IPS DF 19.7 (cell line): ENCODE measurements at regions not wholly inside any gene's neighbourhood (a gene's known extent, or its start where the extent isn't known, plus 50 kb on each side); places are given as distances from the start of the nearest gene placed in this dataset.

Experiments
- DNase-seq: peaks from one replicate; pipeline ENCODE4 v3.0.0-alpha.2; 2013; ENCODE audit warnings: low read depth, low spot score

DNA sequence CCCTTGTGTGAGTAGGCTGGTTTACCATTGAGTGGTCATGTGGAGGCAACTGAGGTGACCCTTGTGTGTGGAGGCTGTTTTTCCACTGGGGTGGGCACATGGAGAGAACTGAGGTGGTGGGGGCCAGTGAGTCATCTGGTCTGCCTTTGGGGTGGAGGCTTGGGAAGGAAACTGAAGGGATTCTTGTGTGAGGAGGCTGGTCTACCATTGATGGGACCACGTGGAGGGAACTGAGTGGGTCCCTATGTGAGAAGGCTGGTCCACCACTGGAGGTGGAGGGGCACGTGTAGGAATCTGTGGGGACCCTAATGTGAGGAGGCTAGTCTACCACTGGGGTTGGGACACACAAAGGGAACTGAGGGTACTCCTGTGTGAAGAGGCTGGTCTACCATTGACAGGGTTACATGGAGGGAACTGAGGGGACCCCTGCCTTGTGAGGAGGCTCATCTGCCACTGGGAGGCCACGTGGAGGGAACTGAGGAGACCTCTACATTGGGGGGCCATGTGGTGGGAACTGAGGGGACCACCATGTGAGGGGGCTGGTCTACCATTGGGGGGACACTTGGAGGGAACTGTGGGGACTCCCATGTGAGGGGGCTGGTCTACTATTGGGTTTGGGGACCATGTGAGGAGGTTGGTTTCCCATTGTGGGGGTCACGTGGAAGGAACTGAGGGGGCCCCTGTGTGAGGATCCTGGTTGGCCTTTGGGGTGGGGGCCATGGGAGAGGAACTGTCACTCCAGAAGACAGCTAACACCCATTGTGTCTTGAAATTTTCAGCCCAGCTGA, 164.5 kb downstream of the WNT7A start:
- no peak for DNase-seq

DNA sequence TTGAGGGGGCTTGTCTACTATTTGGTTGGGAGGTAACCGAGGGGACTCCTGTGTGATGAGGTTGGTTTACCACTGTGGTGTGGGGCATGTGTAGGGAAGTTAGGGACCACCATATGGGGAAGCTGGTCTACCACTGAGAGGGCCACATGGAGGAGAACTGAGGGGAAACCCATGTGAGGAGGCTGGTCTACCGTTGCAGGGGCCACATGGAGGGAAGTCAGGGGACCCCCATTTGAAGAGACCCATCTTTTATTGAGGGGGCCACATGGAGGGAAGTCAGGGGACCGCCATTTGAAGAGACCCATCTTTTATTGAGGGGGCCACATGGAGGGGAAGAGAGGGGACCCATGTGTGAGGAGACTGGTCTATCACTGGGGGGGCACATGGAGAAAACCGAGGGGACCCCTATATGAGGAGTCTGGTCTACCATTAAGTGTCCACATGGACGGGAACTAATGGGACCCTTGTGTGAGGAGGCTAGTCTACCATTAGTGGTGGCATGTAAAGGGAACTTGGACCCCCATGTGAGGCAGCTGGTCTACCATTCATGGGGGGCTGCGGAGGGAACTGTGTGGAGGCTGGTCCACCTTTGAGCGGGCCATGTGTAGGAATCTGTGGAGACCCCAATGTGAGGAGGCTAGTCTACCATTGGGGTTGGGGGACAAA, 165.5 kb downstream of the FBLN2 start:
- no peak for DNase-seq

DNA sequence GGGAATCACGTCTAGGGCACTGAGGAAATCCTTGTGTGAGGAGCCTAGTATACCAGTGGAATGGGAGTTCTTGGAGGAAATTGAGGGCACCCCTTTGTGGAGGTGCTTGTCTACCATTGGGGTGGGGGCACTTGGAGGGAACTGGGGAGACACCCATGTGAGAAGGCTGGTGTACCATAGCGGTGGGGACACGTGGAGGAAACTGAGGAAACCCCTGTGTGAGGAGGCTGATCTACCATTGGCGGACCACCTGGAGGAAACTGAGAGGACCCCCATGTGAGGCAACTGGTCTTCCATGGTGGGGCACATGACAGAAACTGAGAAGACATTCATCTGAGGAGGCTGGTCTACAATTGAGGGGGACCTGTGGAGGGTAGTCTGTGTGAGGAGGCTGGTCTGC, 164.5 kb downstream of the FBLN2 start:
- DNase-seq = no peak

DNA sequence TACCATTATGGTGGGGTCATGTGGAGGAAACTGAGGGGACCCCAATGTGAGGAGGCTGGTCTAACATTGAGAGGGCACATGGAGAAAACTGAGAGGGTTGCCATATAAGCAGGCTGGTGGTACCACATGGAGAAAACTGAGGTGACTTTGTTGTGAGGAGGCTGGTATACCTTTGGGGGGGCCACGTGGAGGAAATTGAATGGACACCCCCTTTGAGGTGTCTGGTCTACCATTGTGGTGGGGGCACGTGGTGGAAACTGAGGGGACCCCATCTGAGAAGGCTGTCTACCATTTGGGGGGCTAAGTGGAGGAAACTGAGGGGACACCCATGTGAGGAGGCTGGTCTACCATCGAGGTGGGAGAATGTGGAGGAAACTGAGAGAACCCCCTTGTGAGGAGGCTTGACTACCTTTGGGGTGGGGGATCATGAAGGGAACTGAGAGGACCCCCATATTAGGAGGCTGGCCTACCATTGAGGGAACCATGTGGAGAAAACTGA, 163.8 kb downstream of the FBLN2 start:
- no peak for DNase-seq

DNA sequence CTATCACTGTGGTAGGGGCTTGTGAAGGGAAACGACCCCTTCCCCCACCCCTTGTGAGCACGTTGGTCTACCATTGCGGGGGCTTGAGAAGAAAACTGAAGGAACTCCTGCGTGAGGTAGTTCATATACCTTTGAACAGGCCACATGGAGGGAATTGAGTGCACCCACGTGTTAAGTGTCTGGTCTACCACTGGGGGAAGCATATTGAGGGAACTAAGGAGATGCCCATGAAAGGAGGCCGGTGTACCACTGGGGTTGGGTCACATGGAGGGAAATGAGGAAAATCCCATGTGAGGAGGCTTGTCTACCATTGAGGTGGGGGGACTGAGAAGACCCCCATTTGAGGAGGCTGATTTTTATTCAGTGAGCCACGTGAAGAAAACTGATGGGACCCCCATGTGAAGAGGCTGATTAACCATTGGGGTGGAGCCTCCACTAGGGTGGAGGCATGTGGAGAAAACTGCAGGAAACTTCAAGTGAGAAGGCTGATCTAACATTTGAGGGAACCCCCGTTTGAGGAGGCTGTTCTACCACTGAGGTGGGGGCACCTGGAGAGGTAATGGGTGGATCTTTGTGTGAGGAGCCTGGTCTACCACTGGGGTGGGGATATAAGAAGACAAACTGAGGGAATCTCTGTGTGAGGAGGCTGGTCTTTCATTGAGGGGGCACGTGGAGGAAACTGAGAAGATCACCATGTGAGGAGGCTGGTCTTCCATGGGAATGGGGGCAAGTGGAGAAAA, 163.2 kb downstream of the FBLN2 start:
- DNase-seq = no peak

DNA sequence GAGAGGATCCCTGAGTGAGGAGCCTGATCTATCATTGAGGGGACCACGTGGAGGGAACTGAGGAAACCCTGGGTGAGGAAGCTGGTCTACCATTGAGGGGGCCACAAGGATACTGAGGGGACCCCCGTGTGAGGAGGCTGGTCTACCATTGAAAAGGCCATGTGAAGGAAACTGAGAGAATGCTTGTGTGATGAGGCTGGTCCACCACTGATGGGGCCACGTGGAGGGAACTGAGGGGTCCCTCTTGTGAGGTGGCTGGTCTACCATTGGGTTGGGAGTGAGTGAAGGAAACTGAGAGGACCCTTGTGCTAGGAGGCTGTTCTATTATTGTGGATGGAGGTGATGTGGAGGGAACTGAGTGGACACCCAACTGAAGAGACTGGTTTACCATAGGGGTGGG, 161.3 kb downstream of the FBLN2 start:
- DNase-seq = no peak

DNA sequence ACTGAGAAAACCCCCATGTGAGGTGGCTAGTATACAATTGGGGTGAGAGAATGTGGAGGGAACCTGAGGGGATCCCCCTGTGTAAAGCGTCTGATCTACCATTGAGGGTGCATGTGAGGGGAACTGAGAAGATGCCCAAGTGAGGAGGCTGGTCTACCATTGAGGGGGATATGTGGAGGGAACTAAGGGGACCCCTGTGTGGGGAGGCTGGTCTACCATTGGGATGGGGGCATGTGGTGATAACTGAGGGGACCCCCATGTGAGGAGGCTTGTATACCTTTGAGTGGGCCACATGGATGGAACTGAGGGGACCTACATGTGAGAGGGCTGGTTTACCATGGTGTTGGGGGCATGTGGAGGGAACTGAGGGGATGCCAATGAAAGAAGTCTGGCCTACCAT, 160.8 kb downstream of the FBLN2 start:
- no peak for DNase-seq

DNA sequence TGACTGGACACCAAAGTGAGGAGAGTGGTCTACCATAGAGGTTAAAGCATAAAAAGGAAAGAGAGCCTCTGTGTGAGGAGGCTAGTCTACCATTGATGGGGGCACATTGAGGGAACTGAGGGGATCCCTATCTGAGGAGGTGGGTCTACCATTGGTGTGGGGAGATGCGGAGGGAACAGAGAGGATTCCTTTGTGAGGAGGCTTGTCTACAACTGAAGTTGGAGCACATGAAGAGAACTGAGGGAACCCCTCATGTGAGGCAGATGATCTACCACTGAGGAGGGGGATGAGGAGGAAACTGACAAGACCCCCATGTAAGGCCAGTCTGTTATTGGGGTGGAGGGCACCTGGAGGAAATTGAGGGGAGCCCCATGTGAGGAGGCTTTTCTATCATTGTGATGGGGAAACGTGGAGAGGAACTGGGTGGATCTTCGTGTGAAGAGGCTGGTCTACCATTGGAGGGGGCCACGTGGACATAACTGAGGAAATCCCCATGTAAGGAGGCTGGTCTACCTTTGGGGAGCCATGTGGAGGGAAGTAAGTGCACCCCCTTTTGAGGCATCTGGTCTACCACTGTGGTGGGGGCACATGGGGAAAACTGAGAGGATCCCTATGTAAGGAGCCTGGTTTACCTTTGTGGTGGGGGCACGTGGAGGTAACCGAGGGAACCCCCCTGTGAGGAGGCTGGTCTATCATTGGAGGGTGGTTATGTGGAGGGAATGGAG, 160.1 kb downstream of the FBLN2 start:
- DNase-seq = no peak

DNA sequence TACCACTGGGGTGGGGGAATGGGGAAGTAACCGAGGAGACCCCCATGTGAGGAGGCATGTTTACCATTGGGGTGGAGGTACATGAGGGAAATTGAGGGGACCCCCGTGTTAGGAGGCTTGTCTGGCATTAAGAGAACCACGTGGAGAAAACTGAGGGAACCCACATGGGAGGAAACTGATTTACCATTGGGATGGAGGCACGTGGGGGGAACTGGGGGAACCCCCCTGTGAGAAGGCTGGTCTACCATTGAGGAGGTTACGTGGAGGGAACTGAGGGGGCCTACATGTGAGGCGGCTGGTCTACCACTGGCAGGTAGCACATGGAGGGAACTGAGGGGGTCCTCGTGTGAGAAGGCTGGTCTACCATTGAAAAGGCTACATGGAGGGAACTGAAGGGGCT, 159.4 kb downstream of the FBLN2 start:
- DNase-seq = no peak

DNA sequence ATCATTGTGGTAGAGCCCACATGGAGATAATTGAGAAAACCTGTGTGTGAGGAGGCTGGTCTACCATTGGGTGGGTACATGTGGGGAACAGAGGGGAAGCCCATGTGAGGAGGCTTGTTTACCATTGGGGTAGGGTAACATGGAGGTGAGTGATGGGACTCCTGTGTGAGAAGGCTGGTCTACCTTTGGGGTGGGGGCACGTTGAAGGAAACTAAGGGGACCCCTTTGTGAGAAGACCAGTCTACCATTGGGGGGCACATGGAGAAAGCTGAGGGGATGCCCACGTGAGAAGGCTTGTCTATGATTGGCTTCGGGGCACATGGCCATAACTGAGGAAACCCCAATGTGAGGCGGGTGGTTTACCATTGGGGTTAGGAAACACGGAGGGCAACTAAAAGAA, 158.5 kb downstream of the FBLN2 start:
- no peak for DNase-seq

DNA sequence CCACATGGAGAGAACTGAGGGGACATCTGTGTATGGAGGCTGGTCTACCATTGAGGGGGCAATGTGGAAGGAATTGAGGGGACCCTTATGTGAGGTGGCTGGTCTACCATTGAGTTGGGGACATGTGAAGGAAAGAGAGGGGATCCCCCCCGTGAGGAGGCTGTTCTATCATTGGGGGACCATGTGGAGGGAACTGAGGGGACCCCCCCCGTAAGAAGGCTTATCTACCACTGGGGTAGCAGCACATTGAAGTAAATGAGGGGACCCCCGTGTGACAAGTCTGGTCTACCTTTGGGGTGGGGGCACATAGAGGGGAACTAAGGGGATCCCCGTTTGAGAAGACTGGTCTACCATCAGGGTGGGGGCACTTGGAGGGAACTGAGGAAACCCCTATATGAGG, 158.0 kb downstream of the FBLN2 start:
- DNase-seq = no peak

DNA sequence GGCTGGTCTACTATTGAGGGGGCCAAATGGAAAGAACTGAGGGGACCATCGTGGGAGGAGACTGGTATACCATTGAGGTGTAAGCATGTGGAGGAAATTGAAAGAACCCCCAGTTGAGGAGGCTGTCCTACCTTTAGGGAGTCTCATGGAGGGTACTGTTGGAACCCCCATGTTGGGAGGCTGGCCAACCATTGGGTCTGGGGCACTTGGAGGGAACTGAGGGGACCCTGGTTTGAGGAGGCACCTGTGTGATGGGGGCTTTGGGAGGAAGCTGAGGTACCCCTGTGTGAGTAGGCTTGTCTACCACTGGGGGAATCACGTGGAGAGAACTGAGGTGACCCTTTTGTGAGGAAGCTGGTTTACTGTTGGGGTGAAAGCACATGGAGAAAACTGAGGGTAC, 157.5 kb downstream of the FBLN2 start:
- DNase-seq = no peak

DNA sequence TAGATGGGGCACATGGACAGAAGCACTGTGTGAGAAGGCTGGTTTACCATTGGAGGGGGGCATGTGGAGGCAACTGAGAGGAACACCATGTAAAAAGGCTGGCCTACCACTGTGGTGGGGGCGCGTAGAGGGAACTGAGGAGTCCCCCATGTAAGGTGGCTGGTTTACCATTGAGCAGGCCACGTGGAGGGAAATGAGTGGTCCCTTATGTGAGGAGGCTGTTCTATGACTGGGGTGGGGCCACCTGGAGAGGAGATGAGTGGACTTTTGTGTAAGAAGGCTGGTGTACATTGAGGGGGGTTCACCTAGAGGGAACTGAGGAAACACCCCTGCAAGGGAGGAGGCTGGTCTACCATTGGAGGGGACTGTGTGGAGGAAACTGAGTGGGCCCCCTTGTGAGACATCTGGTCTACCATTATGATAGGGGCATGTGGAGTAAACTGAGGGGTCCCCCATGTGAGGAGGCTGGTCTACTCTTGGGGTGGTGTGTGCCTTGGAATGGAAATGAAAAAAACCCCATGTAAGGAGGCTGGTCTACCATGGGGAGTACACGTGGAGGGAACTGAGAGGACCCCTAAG, 156.9 kb downstream of the FBLN2 start:
- no peak for DNase-seq

DNA sequence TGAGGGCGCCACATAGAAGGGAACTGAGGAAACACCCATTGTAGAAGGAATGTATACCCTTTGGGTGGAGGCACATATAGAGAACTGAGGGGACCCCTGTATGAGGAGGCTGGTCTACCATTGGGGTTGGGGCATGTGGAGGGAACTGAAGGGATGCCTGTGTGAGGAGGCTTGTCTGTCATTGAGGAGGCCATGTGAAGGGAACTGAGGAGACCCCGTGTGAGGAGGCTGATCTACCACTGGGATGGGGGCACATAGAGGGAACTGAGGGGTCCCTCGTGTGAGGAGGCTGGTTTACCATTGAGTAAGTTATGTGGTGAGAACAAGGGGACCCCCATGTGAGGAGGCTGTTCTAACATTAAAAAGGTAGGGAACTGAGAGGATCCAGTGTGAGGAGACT, 156.1 kb downstream of the FBLN2 start:
- DNase-seq = no peak

DNA sequence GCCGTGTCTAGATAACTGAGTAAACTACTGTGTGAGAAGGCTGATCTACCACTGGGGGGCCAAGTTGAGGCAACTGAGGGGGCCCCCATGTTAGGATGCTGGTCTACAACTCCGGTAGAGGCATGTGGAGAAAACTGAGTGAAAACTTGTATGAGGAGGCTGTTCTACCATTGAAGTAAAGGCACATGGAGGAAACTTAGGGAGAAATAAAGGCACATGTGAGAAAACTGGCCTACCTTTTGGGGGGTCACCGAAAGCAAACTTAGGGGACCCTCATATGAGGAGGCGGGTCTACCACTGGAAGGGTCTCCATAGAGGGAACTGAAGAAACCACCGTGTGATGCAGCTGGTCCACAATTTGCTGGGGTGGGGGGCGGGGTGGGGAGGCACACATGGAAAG, 155.2 kb downstream of the FBLN2 start:
- DNase-seq = no peak

DNA sequence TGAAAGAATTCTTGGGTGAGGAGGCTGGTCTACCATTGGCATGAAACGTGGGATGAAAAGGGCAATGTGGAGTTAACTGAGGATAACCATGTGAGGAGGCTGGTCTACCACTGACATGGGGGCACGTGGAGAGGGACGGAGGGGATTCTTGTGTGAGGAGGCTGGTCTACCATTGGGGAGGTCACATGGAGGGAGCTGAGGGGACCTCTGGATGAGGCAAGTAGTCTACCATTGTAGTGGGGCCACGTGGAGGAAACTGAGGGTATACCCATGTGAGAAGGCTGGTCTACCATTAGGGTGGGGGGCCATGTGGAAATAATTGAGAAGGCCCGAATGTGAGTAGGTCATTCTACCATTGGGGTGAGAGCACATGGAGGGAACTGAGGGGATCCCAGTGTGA, 154.1 kb downstream of the FBLN2 start:
- no peak for DNase-seq

DNA sequence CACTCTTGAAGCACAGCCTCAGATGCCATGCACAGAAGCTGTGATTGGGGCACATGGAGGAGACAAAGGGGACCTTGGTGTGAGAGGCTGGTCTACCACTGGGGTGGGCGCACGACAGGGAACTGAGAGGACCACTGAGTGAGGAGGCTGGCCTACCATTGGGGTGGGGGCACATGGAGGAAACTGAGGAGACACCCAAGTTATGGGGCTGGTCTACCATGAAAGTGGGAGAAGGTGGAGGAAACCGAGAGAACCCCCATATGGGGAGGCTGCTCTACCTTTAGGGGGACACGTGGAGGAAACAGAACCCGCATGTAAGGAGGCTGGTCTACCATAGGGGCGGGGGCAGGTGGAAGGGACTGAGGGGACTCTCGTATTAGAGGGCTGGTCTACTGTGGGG, 153.4 kb downstream of the FBLN2 start:
- DNase-seq = no peak

DNA sequence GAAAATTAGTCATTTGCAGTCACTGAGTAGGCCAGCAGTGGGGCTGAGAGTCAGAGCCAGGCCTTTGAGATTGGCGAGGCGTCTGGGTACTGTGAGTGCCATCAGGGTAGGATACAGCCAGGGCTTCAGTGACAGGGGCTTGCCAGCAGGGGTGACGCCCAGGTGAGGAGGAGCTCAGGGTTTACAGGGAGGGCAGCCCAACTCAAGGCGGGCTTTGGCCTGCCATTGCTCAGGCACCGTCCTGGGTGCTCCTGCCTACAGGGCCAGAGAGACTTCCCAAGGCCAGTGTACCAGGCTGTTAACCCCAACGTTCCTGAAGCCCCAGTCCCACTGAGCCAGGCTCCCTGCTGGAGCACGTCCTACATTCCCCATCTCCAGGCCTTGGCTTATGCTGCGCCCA, 152.0 kb downstream of the FBLN2 start:
- no peak for DNase-seq

DNA sequence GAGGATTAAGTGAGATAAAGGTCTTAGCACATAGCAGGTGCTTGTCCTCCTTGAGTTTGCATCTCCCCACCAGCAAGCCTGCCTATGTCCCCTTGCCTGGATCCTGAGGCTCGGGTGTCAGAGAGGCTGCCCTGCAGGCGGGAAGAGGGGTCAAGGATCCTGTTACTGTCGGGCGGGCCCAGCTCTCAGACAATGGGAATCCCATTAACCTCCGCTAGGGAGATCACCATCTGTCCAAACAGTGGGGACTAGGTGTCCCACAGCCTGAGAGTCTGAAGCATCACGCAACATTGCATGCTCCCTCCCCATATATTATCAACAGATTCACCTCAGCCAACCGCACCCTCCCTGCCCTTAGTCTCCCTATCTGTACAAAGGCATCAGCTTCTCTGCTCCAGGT, 151.4 kb downstream of the FBLN2 start:
- no peak for DNase-seq

DNA sequence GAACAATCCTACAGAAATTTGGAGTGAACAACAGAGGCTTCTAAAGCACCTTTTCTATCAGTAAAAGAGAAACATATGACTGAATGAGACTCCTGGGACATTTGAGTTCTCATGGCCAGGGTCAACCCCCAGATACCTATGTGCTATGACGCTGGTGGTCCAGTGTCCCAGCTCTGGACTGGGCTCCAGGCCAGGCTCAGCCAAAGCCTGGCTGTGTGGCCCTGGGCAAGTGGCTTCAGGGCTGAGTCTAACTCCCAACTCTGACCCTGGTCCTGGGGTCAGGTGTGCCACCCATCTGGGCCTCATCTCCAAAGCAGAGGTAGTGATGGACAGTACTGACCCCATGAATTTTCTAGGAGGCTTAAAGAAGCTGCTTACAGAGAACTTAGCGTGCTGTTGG, 147.8 kb downstream of the FBLN2 start:
- no peak for DNase-seq

DNA sequence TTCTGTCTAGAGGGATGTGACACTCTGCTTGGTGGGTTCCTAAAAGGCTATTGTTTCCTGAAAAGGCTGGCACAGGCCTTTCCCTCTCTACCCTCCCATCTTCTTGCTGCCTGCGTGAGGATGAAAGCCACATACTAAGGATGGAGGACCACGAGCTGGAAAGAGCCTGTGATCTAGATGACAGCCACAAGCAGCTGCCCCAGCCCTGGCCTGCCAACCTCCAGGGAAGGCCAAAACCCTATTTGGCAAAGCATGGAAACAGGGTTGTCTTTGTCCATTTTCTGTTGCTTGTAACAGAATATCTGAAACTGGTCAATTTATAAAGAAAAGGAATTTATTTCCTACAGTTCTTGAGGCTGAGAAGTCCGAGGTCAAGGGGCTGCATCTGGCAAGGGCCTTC, 144.5 kb downstream of the FBLN2 start:
- DNase-seq = no peak

DNA sequence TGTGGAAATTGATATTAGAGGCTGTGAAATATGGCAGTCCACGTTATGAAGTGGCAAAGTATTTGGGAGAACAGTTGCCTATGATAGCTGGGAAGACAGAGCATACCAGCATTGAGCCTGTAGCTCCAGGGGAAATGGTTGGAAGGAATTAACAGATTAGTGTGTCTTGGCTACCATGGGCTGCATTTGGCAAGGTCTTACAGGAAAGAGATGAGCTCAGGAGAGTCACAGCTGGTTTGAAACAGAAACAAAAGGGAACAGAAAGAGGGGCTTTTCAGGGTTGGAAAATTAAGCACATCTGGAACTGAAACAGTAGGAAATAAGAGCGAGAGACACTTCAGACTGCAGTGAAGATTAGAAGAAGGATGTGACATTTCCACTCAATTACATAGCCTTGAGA, 141.7 kb downstream of the FBLN2 start:
- DNase-seq = no peak
